ENCODE measurements at regions not wholly inside any gene's neighbourhood (a gene's known extent, or its start where the extent isn't known, plus 50 kb on each side); places are given as distances from the start of the nearest gene placed in this dataset.
"Not testable (repeated sequence)": the region's sequence is repeated elsewhere in the genome, so short reads cannot be mapped to it uniquely, and the experiment has no call there.

- no peak for DNase-seq (ENCODE audit: low read depth in 2 of 2)
Measured at GRCh38 chr4:149986917-149987316, 91.3 kb upstream of the DCLK2 start.

- no peak for DNase-seq (ENCODE audit: low read depth in 2 of 2)
Measured at GRCh38 chr4:149987330-149988086, 90.7 kb upstream of the DCLK2 start.

- DNase-seq (ENCODE audit: low read depth in 2 of 2), result no peak
Measured at GRCh38 chr4:149988087-149988410, 90.2 kb upstream of the DCLK2 start.

- no peak for DNase-seq (ENCODE audit: low read depth in 2 of 2)
Measured at GRCh38 chr4:149993030-149993429, 85.2 kb upstream of the DCLK2 start.

- DNase-seq (ENCODE audit: low read depth in 2 of 2), result no peak
Measured at GRCh38 chr4:149995134-149995756, 83.0 kb upstream of the DCLK2 start.

- DNase-seq (ENCODE audit: low read depth in 2 of 2), result no peak
Measured at GRCh38 chr4:149997881-149998421, 80.3 kb upstream of the DCLK2 start.

GRCh38 chr4:149999485-150000074 lies 78.7 kb upstream of the DCLK2 start:
- DNase-seq (ENCODE audit: low read depth in 2 of 2), result no peak

- DNase-seq (ENCODE audit: low read depth in 2 of 2), result no peak
Measured at GRCh38 chr4:150001815-150002214, 76.4 kb upstream of the DCLK2 start.

- DNase-seq (ENCODE audit: low read depth in 2 of 2), result no peak
Measured at GRCh38 chr4:150002561-150002960, 75.7 kb upstream of the DCLK2 start.

- DNase-seq (ENCODE audit: low read depth in 2 of 2), result no peak
Measured at GRCh38 chr4:150004481-150004880, 73.8 kb upstream of the DCLK2 start.

- no peak for DNase-seq (ENCODE audit: low read depth in 2 of 2)
Measured at GRCh38 chr4:150005537-150005936, 72.7 kb upstream of the DCLK2 start.

- no peak for DNase-seq (ENCODE audit: low read depth in 2 of 2)
Measured at GRCh38 chr4:150006197-150006596, 72.0 kb upstream of the DCLK2 start.

- no peak for DNase-seq (ENCODE audit: low read depth in 2 of 2)
Measured at GRCh38 chr4:150007512-150007911, 70.7 kb upstream of the DCLK2 start.

- no peak for DNase-seq (ENCODE audit: low read depth in 2 of 2)
Measured at GRCh38 chr4:150008546-150008945, 69.7 kb upstream of the DCLK2 start.

- no peak for DNase-seq (ENCODE audit: low read depth in 2 of 2)
Measured at GRCh38 chr4:150009533-150009932, 68.7 kb upstream of the DCLK2 start.

GRCh38 chr4:150010525-150011126 lies 67.6 kb upstream of the DCLK2 start:
- no peak for DNase-seq (ENCODE audit: low read depth in 2 of 2)

- DNase-seq (ENCODE audit: low read depth in 2 of 2), result no peak
Measured at GRCh38 chr4:150012851-150013360, 65.3 kb upstream of the DCLK2 start.

- not testable (repeated sequence) for DNase-seq (ENCODE audit: low read depth in 2 of 2)
Measured at GRCh38 chr4:150015910-150016309, 62.3 kb upstream of the DCLK2 start.

GRCh38 chr4:150016621-150017020 lies 61.6 kb upstream of the DCLK2 start:
- DNase-seq (ENCODE audit: low read depth in 2 of 2), result not testable (repeated sequence)

- DNase-seq (ENCODE audit: low read depth in 2 of 2), result no peak
Measured at GRCh38 chr4:150018257-150018656, 60.0 kb upstream of the DCLK2 start.

- no peak for DNase-seq (ENCODE audit: low read depth in 2 of 2)
Measured at GRCh38 chr4:150021483-150021882, 56.8 kb upstream of the DCLK2 start.

- no peak for DNase-seq (ENCODE audit: low read depth in 2 of 2)
Measured at GRCh38 chr4:150023489-150023888, 54.8 kb upstream of the DCLK2 start.

Data from stimulated activated CD8-positive, alpha-beta memory T cell treated with anti-CD3 and anti-CD28 coated beads, Interleukin-7, amount 100 ng/mL, for 4 hours (primary cell).